ENCODE measurements at regions not wholly inside any gene's neighbourhood (a gene's known extent, or its start where the extent isn't known, plus 50 kb on each side); places are given as distances from the start of the nearest gene placed in this dataset.

GRCh38 chrX:121283921-121284320 lies 236.5 kb downstream of the GLUD2 start:
- DNase-seq (ENCODE audit: low read depth in 2 of 2), result no peak
- TF ChIP-seq, protein P1, sequence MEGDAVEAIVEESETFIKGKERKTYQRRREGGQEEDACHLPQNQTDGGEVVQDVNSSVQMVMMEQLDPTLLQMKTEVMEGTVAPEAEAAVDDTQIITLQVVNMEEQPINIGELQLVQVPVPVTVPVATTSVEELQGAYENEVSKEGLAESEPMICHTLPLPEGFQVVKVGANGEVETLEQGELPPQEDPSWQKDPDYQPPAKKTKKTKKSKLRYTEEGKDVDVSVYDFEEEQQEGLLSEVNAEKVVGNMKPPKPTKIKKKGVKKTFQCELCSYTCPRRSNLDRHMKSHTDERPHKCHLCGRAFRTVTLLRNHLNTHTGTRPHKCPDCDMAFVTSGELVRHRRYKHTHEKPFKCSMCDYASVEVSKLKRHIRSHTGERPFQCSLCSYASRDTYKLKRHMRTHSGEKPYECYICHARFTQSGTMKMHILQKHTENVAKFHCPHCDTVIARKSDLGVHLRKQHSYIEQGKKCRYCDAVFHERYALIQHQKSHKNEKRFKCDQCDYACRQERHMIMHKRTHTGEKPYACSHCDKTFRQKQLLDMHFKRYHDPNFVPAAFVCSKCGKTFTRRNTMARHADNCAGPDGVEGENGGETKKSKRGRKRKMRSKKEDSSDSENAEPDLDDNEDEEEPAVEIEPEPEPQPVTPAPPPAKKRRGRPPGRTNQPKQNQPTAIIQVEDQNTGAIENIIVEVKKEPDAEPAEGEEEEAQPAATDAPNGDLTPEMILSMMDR (IDR thresholded peaks at IDR 0.05; ENCODE audit: low read depth, low read length), result no peak
- H3K4me3 ChIP-seq (replicated peaks in 1 of 2; ENCODE audit: low read depth in 2 of 2, low read length in 2 of 2), result no peak overlapping the region

GRCh38 chrX:121298499-121298898 lies 251.1 kb downstream of the GLUD2 start:
- no peak for DNase-seq (ENCODE audit: low read depth in 2 of 2)
- H3K4me3 ChIP-seq (replicated peaks in 1 of 2; ENCODE audit: low read depth in 2 of 2, low read length in 2 of 2), result no peak overlapping the region
- TF ChIP-seq, protein P1 (IDR thresholded peaks at IDR 0.05; ENCODE audit: low read depth, low read length), result no peak

DNA sequence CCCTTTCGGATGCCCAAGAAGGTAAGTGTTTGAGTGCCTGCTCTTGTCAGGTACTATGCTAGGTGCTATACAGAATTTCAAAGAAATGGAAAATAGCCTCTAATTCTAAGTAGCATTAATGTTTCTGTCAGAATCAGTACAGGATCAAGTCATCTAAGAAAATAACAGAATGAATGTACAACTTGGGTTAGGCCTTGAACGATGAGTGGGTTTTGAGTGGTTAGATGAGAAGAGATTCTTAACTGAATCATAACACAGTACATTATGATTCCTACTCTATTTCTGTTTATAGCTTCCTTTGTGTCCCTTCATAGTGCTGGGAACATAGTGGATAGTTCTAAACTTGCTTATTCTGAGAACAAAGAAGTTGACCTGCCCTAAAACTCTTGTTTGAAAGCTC lies 253.9 kb downstream of the GLUD2 start:
- TF ChIP-seq, protein P1 (IDR thresholded peaks at IDR 0.05; ENCODE audit: low read depth, low read length), result no peak
- H3K4me3 ChIP-seq (replicated peaks in 1 of 2; ENCODE audit: low read depth in 2 of 2, low read length in 2 of 2), result no peak overlapping the region
- DNase-seq (ENCODE audit: low read depth in 2 of 2), result no peak

DNA sequence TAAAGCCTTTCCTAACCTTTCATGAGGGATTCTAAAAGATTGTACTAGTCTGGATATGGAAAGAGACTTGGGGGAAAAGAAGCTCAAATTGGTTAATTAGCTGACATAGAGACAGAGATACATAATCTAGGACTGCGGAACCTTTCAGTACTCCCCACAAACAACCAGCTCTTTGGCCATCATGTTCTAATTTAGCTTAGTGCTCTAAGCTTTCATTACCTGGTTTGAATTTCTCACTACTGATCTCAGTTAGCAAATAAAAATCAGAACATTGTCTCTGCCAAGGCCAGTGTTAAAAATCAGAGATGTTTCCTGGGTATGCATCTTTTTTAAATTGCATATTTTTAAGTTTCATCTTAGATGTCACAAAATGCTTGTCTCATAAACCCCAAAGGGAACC lies 254.4 kb downstream of the GLUD2 start:
- no peak for DNase-seq (ENCODE audit: low read depth in 2 of 2)
- no peak overlapping the region for H3K4me3 ChIP-seq (replicated peaks in 1 of 2; ENCODE audit: low read depth in 2 of 2, low read length in 2 of 2)
- TF ChIP-seq, protein P1 (IDR thresholded peaks at IDR 0.05; ENCODE audit: low read depth, low read length), result no peak

GRCh38 chrX:121307449-121307848 lies 260.0 kb downstream of the GLUD2 start:
- peak; percentile 3 to 8 for DNase-seq (ENCODE audit: low read depth in 2 of 2)
- H3K4me3 ChIP-seq (replicated peaks in 1 of 2; ENCODE audit: low read depth in 2 of 2, low read length in 2 of 2), result no peak overlapping the region
- TF ChIP-seq, protein P1 (IDR thresholded peaks at IDR 0.05; ENCODE audit: low read depth, low read length), result no peak

GRCh38 chrX:121308276-121308805 lies 260.9 kb downstream of the GLUD2 start:
- TF ChIP-seq, protein P1 (IDR thresholded peaks at IDR 0.05; ENCODE audit: low read depth, low read length), result peak; percentile 32
- peak; percentile 71 to 83 for DNase-seq (ENCODE audit: low read depth in 2 of 2)
- H3K4me3 ChIP-seq (replicated peaks in 1 of 2; ENCODE audit: low read depth in 2 of 2, low read length in 2 of 2), result no peak overlapping the region

- H3K4me3 ChIP-seq (replicated peaks in 1 of 2; ENCODE audit: low read depth in 2 of 2, low read length in 2 of 2), result no peak overlapping the region
- DNase-seq (ENCODE audit: low read depth in 2 of 2), result no peak
- TF ChIP-seq, protein P1 (IDR thresholded peaks at IDR 0.05; ENCODE audit: low read depth, low read length), result no peak
Measured at GRCh38 chrX:121310820-121311219, 263.4 kb downstream of the GLUD2 start.
